ENCODE measurements at regions not wholly inside any gene's neighbourhood (a gene's known extent, or its start where the extent isn't known, plus 50 kb on each side); places are given as distances from the start of the nearest gene placed in this dataset.

GRCh38 chr1:200267937-200268336 lies 141.9 kb downstream of the ZNF281 start:
- Histone ChIP-seq H3K27ac (no peak overlapping the region), H3K4me1 (ENCODE audit: control insufficient read depth in 1 of 2, insufficient read depth in 1 of 2, low read depth in 1 of 2, low read length in 1 of 2) (no peaks in the 10 kb centered on the region), H3K4me3 (ENCODE audit: low read depth in 1 of 2, low read length in 1 of 2) (no peak overlapping the region), H3K27me3 (no peaks in the 10 kb centered on the region), H3K36me3 (no peaks in the 10 kb centered on the region), H3K9me3 (no peaks in the 10 kb centered on the region)
- no peak for TF ChIP-seq CTCF (IDR thresholded peaks at IDR 0.05)

- H3K4me3 ChIP-seq (ENCODE audit: low read depth in 1 of 2, low read length in 1 of 2) = no peak overlapping the region
- H3K4me1 ChIP-seq (ENCODE audit: control insufficient read depth in 1 of 2, insufficient read depth in 1 of 2, low read depth in 1 of 2, low read length in 1 of 2) = no peaks in the 10 kb centered on the region
- no peaks in the 10 kb centered on the region for H3K36me3 ChIP-seq
- no peak overlapping the region for H3K27ac ChIP-seq
- no peaks in the 10 kb centered on the region for H3K27me3 ChIP-seq
- no peaks in the 10 kb centered on the region for H3K9me3 ChIP-seq
- no peak for TF ChIP-seq CTCF (IDR thresholded peaks at IDR 0.05)
These were observed 142.4 kb downstream of the ZNF281 start for GRCh38 chr1:200267458-200267857.

GRCh38 chr1:200266871-200267270 lies 143.0 kb downstream of the ZNF281 start:
- H3K27me3 ChIP-seq = no peaks in the 10 kb centered on the region
- no peak overlapping the region for H3K4me3 ChIP-seq (ENCODE audit: low read depth in 1 of 2, low read length in 1 of 2)
- no peaks in the 10 kb centered on the region for H3K36me3 ChIP-seq
- H3K27ac ChIP-seq = no peak overlapping the region
- no peaks in the 10 kb centered on the region for H3K4me1 ChIP-seq (ENCODE audit: control insufficient read depth in 1 of 2, insufficient read depth in 1 of 2, low read depth in 1 of 2, low read length in 1 of 2)
- H3K9me3 ChIP-seq = no peaks in the 10 kb centered on the region
- no peak for TF ChIP-seq CTCF (IDR thresholded peaks at IDR 0.05)

DNA sequence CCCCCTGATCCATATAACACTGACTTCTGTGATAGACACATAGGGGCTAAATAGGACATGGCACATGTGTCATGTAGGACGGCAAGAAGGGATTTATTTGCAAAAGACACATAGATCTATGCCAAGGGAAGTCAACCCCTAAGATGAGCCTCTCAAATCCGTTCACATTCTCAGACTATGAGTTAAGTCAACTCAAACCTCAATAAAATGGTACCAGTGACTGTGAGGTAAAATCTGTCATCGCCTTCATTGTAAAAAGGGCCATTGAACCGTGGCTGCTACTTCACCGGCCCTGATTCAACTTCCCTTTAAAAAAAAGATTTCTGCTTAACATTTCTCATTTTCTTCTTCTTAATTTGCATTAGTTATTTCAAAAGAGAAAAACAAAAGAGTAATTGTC lies 144.0 kb downstream of the ZNF281 start:
- H3K27me3 ChIP-seq = no peaks in the 10 kb centered on the region
- no peaks in the 10 kb centered on the region for H3K4me1 ChIP-seq (ENCODE audit: control insufficient read depth in 1 of 2, insufficient read depth in 1 of 2, low read depth in 1 of 2, low read length in 1 of 2)
- H3K36me3 ChIP-seq = no peaks in the 10 kb centered on the region
- H3K4me3 ChIP-seq (ENCODE audit: low read depth in 1 of 2, low read length in 1 of 2) = no peak overlapping the region
- no peaks in the 10 kb centered on the region for H3K9me3 ChIP-seq
- TF ChIP-seq CTCF (IDR thresholded peaks at IDR 0.05) = no peak
- no peak overlapping the region for H3K27ac ChIP-seq

- Histone ChIP-seq H3K27me3 (no peaks in the 10 kb centered on the region), H3K36me3 (no peaks in the 10 kb centered on the region), H3K4me3 (ENCODE audit: low read depth in 1 of 2, low read length in 1 of 2) (no peak overlapping the region), H3K27ac (no peak overlapping the region), H3K9me3 (no peaks in the 10 kb centered on the region), H3K4me1 (ENCODE audit: control insufficient read depth in 1 of 2, insufficient read depth in 1 of 2, low read depth in 1 of 2, low read length in 1 of 2) (no peaks in the 10 kb centered on the region)
- no peak for TF ChIP-seq CTCF (IDR thresholded peaks at IDR 0.05)
These were observed 144.7 kb downstream of the ZNF281 start for GRCh38 chr1:200265104-200265503.

DNA sequence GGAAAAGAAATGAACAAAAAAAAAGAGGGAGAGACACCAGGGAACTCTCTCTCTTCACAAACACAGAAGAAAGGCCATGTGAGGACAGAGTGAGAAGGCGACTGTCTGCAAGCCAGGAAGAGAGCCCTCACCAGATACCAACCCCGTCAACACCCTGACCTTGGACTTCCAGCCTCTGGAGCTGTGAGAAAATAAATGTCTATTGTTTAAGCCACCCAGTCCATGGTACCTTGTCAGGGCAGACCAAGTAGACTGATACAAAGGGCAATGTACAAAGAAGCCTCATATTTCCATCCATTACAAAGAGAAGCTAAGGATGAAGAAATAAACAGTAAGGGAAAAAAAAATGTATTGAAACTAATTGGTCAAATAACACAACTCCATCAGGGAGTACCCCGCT lies 146.6 kb downstream of the ZNF281 start:
- no peak for TF ChIP-seq CTCF (IDR thresholded peaks at IDR 0.05)
- H3K36me3 ChIP-seq = no peaks in the 10 kb centered on the region
- H3K9me3 ChIP-seq = no peaks in the 10 kb centered on the region
- H3K4me1 ChIP-seq (ENCODE audit: control insufficient read depth in 1 of 2, insufficient read depth in 1 of 2, low read depth in 1 of 2, low read length in 1 of 2) = no peaks in the 10 kb centered on the region
- H3K27me3 ChIP-seq = no peaks in the 10 kb centered on the region
- H3K27ac ChIP-seq = no peak overlapping the region
- no peak overlapping the region for H3K4me3 ChIP-seq (ENCODE audit: low read depth in 1 of 2, low read length in 1 of 2)
